ENCODE measurements at regions not wholly inside any gene's neighbourhood (a gene's known extent, or its start where the extent isn't known, plus 50 kb on each side); places are given as distances from the start of the nearest gene placed in this dataset.

- TF ChIP-seq CHD7 (IDR thresholded peaks at IDR 0.05; ENCODE audit: insufficient replicate concordance, low read length) (no peak), SP4 (IDR thresholded peaks at IDR 0.05; ENCODE audit: low read length) (no peak)
Measured at GRCh38 chr15:79513417-79513816, 81.3 kb downstream of the MINAR1 start (continued).

All from H1 (cell line).